Stimulated activated naive CD4-positive, alpha-beta T cell (primary cell): ENCODE measurements at regions not wholly inside any gene's neighbourhood (a gene's known extent, or its start where the extent isn't known, plus 50 kb on each side); places are given as distances from the start of the nearest gene placed in this dataset.

Experiments used
- DNase-seq, 6 experiments: peaks; one replicate each; lab custom pipeline; 2025; lab: John Stamatoyannopoulos, UW

DNA sequence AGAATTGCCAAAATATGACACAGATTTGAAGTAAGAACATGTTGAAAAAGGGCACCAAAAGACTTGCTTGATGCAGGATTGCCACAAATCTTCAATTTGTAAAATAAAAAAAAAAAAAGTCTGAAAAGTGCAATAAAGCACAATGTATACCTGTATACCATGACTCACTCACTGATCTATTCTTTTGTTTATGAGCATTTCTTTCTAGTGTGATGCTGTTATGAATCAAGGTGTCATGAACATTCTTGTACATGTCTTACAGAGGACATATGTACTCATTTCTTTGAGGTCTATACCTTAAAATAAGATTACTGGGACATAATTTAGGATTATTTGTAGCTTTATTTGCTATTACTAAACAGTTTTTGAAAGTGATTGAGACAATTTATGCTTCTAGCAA, 464.9 kb upstream of the RBMS3 start:
- DNase-seq = no peak

DNA sequence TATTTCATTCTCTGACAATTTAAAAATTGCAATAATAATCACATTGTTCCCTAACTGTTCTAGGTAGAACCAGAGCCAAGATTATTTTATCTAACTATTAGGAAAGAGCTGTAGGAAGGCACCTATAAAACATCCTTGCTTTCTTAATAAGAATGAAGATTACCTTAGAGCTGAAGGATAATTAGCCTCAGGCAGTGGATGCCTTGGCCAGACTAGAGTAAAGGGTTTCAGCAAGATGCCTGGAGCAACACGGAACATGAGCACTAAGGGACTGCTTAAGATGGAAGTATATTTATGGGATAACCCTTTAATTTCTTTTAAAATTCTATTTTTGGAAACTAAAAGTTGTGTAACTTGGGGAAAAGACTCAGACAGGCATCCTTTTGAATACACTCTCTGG, 456.6 kb upstream of the RBMS3 start:
- DNase-seq = no peak

DNA sequence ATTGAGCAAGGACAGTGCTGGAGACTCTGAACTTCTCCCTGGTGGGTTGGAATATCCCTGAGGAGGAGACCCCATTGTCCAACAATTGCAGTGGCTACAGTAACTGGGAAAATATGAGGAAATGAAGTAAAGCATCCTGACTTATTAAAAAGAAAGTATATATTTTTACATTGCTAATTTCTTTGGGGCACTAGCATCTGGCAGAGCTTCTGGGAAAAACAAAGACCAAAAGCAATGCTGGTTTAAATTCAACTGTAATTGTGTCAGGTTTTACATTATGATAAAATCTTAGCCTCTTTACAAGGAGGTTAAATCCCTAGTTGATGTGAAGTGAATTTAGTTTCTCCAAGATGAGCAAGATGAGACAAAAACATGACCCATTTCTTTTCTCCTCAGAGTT, 454.0 kb upstream of the RBMS3 start:
- no peak for DNase-seq

DNA sequence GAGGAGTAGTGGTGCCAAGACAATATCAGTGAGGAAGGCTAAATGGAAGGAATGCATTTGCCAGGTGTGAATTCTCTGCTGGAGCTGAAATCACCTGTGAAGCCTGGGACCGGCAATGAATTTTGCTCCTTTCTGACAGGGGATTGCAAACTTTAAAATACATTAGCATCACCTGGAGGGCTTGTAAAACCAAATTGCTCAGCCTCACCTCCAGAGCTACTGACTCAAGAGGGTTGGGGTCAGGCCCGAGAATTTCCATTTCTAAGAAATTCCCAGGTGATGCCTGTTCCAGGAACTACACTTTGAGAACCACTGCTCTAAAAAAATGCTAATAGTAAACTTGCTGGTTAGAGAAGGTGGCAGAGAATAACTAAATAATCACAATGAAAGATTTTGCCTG, 445.6 kb upstream of the RBMS3 start:
- DNase-seq = no peak

DNA sequence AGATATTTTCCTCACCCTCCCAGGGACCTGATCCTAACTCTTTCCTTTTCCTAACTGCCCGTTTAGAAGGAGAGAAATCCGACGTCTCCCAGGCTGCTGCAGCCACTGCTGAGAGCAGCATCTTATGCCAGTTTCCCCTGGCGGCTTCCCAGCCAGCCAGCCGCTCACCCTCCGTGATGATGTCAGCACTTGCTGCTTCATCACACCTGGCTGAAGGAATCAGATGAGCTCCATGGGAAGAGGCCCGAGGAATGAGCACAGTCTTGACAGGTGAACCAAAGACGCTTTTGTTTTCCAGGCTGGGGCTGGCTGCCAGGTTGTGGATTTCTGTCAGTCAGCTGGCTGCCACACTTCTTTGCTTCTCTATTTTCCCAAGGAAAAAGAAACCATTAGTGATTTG, 445.1 kb upstream of the RBMS3 start:
- DNase-seq = no peak

DNA sequence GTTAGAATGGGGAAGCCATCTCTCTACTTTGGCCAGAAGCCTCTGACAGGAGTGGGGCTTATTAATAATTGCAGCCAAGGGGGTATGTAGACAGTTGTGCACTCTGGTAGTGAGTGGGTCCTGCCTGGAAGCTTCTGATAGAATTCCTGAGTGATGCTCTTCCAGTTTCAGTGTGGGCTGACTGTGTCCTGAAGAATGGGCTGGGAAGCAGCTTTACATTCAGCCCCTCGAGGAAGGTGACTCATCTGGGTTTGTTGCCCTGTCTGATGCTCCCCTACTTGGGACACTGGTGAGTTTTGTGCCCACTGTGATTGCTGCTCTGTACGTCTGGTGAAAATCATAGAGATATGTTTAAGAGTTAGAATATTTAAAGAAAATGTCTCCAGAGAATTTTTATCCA, 444.7 kb upstream of the RBMS3 start:
- DNase-seq = no peak

DNA sequence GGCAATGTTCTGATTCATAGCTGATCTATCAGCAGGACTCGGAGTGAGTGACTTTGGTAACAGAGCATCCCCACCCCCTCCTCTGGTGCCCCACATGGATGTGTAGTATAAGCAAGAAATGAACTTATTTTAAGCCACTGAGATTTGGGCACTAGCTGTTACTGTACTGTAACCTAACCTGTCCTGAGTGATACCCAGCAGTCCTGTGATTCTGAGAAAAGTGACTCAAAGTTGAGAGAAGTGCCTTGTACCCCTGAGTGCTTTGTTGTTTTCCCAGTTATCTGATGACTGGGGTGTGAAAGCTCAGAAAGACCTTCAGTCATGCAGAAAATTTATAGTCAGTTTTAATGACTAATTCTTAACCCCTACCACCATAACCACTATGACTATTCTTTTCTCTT, 439.9 kb upstream of the RBMS3 start:
- DNase-seq = no peak

DNA sequence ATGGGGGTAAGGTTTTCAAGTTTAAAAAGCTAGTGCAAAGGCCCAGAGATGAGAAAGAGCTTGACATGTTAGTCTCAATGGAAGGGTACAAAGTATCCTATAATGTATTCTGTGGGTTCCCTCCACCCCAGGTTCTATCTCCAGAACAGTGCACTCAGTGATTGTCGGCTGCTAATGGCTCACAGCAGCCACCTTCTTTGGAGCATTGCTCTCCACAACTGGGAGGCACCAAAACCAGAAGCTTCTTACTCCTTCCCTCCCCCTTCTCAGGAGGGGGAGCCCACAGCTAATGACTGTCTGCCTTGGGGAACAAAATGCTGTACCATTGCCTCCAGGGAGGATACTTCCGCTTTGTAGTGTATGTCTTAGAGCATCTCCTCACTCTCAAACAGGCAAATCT, 439.4 kb upstream of the RBMS3 start:
- no peak for DNase-seq

DNA sequence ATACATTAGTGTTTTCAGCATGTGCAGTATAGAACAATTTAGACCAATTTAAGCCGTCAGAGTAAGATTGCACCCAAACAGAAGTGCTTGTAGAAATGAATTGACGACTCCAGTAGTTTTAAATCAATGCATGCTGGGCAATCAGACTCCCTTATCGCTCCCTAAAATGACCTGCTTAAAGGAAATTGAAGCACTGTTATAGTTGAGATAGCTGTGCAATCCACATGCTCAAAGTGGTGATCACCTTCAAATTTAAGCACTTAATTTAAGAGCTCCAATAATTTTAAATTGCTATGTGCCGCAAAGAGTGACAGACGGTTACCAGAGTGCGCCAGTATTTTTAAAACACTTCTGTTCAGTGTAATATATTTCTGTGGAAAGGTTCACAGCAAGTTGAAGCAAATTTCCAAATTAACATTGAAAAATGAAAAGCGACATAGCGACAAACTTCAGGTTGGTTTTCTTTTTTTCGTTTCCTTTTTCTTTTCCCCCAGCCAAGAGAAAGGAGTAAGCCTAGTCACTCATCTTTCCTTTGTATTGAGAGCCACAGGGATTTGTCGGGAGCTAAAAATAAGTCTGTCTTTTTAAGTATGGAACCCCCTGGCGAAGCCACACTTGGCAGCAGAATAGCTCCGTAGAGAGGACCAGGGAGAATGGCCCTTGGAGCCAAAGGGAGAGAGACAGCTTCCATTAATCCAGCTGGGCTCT, 436.4 kb upstream of the RBMS3 start:
- DNase-seq = no peak

DNA sequence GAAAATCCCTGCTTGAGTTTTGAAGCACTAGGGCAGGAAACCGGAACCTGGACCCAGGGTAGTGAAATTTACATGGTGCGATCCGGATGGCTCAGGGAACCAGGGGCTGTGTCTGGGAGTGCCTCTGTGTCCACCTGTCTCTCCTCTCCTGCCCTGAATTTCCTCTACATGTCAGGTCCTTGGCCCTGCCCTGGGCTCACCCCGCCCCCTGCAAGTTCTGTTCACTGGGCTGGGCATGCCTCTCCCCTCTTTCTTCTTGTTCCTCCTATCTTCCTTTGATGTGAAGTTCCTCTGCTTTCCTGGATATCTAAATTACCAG, 435.9 kb upstream of the RBMS3 start:
- DNase-seq = no peak

DNA sequence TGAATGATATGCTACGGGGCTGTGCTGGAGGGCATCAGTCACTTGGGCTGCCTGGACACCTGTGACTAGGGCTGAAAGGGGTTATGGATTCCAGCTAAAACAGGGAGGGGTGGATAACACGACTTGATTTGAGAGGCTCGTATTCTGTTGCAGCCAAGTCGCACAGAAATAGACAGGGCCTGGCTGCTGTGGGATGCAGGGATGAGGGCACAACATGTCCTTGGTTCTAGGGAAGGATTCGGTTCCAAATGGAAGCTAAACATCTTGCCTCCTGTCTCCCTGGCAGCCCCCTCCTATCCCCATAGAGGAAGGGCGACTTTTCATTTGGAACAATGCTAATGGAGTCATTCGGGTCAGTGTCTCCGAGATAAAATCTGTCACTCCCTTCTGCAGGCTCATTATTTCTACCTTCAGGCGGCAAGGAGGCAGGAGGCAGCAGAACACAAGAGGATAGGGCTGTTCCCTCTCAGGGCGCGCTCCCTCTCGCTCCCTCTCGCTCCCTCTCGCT, 433.8 kb upstream of the RBMS3 start:
- no peak for DNase-seq

DNA sequence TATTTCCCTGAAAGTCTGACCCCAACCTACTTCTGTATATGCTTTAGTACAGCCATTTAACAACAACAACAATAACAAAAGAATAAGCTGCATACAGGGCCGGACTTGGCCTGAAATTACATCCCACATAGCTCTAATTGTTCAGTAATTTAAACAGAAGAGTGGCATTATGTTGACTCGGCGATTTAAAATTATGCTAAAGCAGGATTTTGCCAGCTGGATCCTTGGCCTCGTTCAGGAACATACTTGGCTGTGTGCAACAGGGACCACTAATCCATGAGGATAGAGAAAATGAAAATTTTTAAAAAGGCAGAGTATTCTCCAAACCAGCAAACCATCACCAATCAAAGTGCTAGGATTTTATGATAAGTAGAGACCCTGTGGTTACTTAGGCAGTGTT, 433.1 kb upstream of the RBMS3 start:
- no peak for DNase-seq

DNA sequence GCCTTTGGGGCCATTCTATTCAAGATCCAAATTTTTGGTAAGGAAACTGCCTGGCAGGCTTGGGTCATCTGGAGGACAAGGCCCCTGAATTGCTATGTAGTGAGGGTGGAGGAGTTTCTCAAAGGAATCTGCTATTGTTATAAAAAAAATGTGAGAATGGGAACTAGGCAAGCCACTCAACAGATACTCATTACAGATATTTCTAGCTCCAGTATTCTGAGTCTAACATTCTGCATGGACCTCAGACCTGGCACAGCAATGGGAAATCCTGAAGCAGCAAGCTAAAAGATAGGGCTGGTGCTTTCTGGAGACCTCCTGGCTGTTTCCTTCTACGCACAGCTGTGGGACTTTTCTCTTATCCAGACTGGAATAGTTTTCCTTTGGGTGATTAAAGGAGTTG, 430.7 kb upstream of the RBMS3 start:
- no peak for DNase-seq

DNA sequence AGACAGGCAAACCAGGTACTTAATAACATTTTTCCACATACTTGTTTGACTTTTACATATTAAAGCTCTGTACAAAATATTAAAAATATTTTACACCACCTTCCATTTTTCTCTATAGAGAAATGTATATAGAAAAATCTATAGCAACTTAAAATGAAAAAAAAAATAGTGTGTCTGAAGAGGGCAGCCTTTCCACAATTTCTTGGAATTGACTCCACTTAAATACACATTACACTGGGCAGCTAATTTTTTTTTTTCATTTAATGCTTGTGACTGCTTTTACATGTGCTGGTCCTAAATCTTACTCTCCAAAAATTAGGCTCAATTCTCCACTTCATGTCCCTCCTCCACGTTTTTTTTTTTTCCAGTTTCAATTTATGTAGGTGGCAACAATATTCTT, 427.0 kb upstream of the RBMS3 start:
- DNase-seq = no peak

DNA sequence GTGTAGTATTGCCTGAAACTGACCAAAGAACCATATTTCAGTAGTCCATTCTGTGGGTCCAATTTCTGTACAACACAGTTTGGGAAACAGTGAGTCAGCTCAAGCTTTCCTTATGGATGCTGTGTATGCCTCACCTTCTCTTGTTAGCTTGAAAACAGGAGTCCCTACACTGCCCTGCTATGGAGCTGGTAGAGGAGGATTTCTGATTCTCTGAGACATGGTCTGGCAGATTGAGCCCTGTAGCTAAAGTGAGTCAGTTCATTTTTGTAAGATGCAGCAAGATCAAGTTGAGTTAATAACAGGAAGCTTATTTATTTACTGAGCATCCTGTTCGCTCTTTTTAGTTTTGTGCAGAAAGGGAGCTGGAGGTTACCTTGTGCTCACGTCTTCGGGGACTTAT, 424.1 kb upstream of the RBMS3 start:
- no peak for DNase-seq

DNA sequence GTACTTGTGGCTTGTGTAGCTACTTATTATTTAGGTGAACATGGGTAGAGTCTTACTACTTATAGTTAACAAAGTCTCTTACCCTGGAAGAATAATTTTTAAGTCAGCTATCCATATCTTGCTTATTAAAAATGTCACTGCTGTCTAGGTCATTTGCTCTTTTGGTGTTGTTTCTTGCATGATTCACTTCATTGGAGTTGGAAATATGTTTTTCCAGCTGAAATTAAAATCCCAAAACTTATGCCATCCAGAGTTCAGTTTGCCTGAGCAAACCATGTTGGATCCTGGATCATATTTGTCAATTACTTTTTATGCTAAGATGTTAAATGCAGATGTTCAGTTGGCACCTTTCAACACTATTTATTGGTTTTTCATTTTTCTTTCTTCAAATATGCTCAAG, 421.0 kb upstream of the RBMS3 start:
- DNase-seq = no peak

DNA sequence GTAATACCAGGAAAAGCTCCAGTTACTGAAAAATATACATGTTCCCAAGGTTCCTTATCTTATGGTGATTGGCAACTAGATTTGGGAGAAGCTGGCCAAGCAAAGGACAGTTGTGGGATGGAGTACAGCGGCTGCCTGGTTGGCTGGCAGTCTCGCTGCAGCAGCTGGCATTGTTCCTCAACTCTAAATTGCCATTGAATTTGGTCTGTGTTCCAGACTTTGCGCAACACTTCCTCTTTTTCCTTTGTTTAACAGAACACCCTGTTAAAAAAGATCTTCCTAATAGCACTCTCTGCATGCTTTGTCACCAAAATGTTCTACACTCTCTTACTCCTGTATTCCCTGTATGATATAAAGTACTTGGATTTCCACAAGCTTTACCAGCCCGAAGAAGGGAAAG, 420.6 kb upstream of the RBMS3 start:
- DNase-seq = no peak

DNA sequence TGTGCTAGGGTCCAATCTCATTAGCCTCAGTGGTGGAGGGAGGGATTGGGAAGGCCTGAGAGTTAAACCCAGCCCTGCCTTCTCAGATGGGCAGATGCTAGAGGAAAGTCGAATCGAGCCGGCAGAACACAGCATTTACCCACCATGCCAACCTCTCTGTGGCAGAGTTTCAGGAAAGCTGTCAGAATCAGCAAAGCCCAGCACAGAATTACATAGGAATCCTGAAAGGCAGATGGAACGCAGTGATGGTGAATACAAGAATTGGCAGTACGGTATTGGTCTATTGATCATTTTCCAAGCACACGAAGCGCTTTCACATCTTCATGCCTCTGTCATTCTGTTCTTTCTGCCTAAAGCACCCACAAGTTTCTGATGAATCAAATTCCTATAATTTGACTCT, 417.7 kb upstream of the RBMS3 start:
- DNase-seq = no peak

DNA sequence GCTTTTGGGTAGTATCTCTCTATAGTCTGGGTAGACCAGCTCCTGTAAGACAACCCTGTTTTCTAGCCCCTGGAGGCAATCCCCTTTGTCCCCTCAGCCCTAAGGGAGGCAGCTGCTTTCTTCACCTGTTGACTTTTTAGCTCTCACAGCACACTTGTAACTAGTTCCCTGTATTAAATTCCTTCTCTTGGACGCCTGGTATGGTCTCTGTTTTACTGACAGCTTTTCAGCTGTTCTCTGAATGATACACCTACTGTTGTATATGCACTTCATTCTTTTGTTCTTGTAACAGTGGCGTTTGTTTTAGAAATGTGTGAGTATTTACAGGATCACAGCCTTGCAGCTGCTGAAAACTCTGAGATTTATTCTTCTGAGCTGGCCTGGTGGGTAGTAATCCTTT, 413.0 kb upstream of the RBMS3 start:
- DNase-seq = no peak

DNA sequence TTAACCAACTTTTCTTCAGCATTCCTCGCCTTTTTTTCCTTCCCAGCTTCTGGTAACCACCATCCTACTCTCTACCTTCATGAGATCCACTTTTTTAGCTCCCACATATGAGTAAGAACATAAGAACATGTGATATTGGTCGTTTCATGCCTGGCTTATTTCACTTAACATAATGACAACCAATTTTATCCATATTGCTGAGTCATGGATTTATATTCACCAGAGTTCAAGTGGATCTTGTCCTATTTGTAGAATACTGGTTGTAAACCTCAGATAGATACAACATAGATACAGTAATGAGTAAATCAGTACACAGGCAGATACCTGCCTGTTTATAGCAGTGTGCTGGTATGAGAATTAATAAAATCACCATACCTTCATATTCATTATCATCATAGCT, 412.0 kb upstream of the RBMS3 start:
- no peak for DNase-seq

DNA sequence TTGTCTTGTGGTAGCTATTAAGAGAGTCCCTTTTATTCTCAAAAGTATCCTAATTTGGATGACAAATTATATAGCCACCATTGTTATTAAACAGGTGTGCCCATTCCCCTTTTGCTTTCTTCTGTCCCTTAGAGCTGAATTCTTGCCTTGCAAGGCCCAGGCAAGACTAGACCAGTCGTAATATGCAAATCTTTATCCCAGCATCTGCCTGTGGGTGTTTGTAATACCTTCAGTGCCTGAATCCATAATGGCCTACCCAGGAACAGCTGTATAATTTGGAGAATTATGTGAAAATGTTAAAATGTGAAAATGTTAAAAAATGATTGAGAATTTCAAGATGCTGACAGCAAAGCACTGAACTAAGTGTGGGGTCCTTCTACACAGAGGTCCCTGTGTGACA, 403.0 kb upstream of the RBMS3 start:
- DNase-seq = no peak

DNA sequence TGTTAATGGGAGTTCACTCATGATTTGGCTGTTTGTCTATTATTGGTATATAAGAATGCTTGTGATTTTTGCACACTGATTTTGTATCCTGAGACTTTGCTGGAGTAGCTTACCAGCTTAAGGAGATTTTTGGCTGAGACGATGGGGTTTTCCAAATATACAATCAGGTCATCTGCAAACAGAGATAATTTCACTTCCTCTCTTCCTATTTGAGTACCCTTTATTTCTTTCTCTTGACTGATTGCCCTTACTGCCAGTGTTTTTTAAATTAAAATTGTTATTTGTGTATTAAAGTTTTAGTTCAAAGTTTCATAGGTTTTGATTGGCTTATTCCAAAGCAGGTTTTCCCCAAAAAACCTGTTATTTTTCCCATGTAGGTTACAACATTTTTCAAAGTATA, 390.5 kb upstream of the RBMS3 start:
- no peak for DNase-seq

DNA sequence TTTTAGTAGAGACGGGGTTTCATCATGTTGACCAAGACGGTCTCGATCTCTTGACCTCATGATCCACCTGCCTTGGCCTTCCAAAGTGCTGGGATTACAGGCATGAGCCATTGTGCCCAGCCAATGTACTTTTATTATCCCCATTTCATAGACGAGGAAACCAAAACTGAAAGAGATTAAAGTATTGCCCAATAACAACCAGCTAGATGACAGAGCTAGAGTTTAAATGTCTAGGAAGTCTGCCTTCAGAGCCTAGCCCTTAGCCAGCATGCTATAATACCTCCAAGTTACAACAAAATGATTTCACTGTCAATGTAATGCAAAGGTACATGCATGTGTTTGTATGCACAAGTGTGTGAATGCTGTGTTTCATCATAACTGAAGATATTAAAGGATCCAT, 389.4 kb upstream of the RBMS3 start:
- no peak for DNase-seq

DNA sequence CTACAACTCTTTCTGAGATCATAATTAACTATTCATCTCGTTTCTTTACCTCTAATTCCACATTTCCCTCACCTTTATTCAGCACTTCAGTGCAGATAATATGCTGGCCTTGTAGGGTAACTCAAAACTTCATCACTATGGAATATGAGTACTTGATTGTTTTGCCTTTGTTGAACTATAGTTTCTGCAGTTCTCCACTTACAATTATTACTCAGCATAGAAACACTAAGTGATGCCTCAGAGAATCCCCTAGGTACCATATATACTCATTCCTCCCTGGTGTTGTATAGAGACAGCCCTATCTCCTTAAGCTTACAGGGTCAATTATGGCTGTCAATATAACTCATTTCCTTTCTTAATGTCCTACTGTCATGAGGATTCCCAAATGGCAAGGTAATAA, 380.6 kb upstream of the RBMS3 start:
- no peak for DNase-seq

DNA sequence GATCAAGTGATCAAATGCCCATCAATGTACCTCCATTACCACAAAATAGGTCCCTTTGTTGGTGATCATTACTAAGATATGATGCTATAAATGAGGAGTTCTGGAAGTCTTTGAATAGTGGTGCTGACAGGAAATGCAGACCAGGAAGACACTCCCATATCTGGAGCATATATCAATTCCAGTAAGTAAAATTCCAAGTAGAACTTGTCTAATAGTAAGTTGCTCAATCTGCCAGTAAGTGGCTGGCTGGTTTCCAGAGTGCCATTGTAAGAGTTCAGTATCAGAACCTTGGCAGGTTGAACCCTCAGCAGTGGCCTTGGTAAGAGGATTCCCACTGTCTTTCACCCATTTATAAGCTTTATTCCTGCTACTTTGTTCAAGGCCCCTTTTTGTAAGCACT, 379.9 kb upstream of the RBMS3 start:
- no peak for DNase-seq
